GM06990 (cell line): ENCODE measurements at regions not wholly inside any gene's neighbourhood (a gene's known extent, or its start where the extent isn't known, plus 50 kb on each side); places are given as distances from the start of the nearest gene placed in this dataset.

Experiments used
- DNase-seq: peaks from one replicate; pipeline ENCODE4 v3.0.0-alpha.2; 2011; ENCODE audit not compliant: insufficient read length; ENCODE audit errors: extremely low read depth
- H3K27me3 ChIP-seq: replicated peaks from 2 replicates; pipeline ENCODE4 v1.6.0; 2011; ENCODE audit warnings: low read length; ENCODE audit not compliant: control insufficient read depth, insufficient read depth
- H3K36me3 ChIP-seq: 2 replicates; pipeline ENCODE4 v1.5.1; 2011; ENCODE audit warnings: low read length; ENCODE audit not compliant: control insufficient read depth, insufficient read depth
- H3K4me3 ChIP-seq: replicated peaks from 2 replicates; pipeline ENCODE4 v1.5.1; 2011; ENCODE audit warnings: low read depth, mild to moderate bottlenecking, control low read depth, low read length
- TF ChIP-seq, protein P1 (sequence below): IDR thresholded peaks from 2 replicates; pipeline ENCODE4 v1.5.1; 2011; ENCODE audit warnings: low read length, control low read depth, mild to moderate bottlenecking, inconsistent platforms; ENCODE audit not compliant: insufficient read depth, poor library complexity, severe bottlenecking

- Histone ChIP-seq H3K27me3 (no peaks in the 10 kb centered on the region), H3K4me3 (no peak overlapping the region), H3K36me3 (no peaks in the 10 kb centered on the region)
- DNase-seq, result no peak
- TF ChIP-seq, protein P1, sequence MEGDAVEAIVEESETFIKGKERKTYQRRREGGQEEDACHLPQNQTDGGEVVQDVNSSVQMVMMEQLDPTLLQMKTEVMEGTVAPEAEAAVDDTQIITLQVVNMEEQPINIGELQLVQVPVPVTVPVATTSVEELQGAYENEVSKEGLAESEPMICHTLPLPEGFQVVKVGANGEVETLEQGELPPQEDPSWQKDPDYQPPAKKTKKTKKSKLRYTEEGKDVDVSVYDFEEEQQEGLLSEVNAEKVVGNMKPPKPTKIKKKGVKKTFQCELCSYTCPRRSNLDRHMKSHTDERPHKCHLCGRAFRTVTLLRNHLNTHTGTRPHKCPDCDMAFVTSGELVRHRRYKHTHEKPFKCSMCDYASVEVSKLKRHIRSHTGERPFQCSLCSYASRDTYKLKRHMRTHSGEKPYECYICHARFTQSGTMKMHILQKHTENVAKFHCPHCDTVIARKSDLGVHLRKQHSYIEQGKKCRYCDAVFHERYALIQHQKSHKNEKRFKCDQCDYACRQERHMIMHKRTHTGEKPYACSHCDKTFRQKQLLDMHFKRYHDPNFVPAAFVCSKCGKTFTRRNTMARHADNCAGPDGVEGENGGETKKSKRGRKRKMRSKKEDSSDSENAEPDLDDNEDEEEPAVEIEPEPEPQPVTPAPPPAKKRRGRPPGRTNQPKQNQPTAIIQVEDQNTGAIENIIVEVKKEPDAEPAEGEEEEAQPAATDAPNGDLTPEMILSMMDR, result no peak
These were observed 194.4 kb upstream of the KCNJ16 start for GRCh38 chr17:69880591-69881112.

DNA sequence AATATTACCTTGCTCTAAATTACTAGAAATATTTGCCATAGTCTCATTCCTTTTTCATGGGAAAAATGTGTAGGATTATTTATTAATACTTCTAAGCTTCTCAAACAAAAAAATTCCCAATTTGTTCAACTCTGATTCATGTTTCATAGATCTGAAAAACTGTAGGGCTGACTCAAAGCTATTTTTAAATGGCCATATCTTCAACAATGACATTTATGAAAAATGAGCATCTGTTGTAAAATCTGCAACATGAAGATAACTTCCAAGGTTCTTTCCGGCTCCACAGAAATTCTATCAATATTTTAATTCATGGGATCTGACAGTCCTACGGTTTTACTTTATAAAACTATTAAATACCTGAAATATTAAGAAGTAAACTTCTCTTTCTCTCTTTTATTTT is 192.7 kb upstream of the KCNJ16 start:
- TF ChIP-seq, protein P1, result no peak
- Histone ChIP-seq H3K27me3 (no peaks in the 10 kb centered on the region), H3K4me3 (no peak overlapping the region), H3K36me3 (no peaks in the 10 kb centered on the region)
- no peak for DNase-seq

- TF ChIP-seq, protein P1, result no peak
- H3K4me3 ChIP-seq, result no peak overlapping the region
- H3K36me3 ChIP-seq, result no peaks in the 10 kb centered on the region
- H3K27me3 ChIP-seq, result no peaks in the 10 kb centered on the region
- no peak for DNase-seq
These were observed 191.9 kb upstream of the KCNJ16 start for GRCh38 chr17:69883120-69883519.

- H3K36me3 ChIP-seq, result no peaks in the 10 kb centered on the region
- no peak overlapping the region for H3K4me3 ChIP-seq
- no peaks in the 10 kb centered on the region for H3K27me3 ChIP-seq
- no peak for DNase-seq
- TF ChIP-seq, protein P1, result no peak
These were observed 190.7 kb upstream of the KCNJ16 start for GRCh38 chr17:69884356-69884755.

- H3K27me3 ChIP-seq, result no peaks in the 10 kb centered on the region
- DNase-seq, result no peak
- no peaks in the 10 kb centered on the region for H3K36me3 ChIP-seq
- TF ChIP-seq, protein P1, result no peak
- no peak overlapping the region for H3K4me3 ChIP-seq
These were observed 190.2 kb upstream of the KCNJ16 start for GRCh38 chr17:69884846-69885245.

DNA sequence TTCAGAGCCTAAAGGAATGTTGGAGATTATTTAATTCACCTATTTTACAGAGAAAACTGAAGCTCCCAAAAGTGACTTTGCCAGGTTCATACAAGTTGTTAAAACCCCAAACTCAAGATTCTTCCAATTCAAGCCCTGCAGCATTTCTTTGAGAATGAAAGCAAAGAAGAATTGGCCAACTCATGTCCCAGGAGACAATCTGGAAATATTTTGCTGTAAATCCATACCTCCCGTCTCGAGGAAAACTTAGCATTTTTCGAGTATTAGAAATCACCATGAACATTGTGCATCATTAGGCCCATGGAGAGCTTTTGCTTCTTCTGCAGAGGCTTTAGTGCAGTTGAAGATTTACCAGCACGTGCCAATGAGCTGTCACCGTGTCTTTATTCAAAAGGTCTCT is 176.4 kb upstream of the KCNJ16 start:
- DNase-seq, result no peak
- Histone ChIP-seq H3K27me3 (no peaks in the 10 kb centered on the region), H3K36me3 (no peaks in the 10 kb centered on the region), H3K4me3 (no peak overlapping the region)
- TF ChIP-seq, protein P1, result no peak
